ENCODE measurements at regions not wholly inside any gene's neighbourhood (a gene's known extent, or its start where the extent isn't known, plus 50 kb on each side); places are given as distances from the start of the nearest gene placed in this dataset.
"Not testable (repeated sequence)": the region's sequence is repeated elsewhere in the genome, so short reads cannot be mapped to it uniquely, and the experiment has no call there.

DNA sequence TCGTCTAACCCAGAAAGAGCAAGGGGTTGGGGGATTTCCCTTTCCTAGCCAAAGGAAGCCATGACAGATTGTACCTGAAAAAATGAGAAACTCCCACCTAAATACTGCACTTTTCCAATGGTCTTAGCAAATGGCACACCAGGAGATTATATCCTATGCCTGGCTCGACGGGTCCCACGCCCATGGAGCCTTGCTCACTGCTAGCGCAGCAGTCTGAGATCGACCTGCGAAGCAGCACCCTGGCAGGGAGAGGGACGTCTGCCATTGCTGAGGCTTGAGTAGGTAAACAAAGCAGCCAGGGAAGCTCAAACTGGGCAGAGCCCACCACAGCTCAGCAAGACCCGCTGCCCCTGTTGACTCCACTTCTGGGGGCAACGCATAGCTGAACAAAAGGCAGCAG is 89.9 kb downstream of the MTERF1 start:
- DNase-seq: not testable (repeated sequence)

GRCh38 chr7:91796122-91796521 is 84.4 kb downstream of the MTERF1 start:
- no peak for DNase-seq

GRCh38 chr7:91798425-91798824 is 82.1 kb downstream of the MTERF1 start:
- no peak for DNase-seq

DNA sequence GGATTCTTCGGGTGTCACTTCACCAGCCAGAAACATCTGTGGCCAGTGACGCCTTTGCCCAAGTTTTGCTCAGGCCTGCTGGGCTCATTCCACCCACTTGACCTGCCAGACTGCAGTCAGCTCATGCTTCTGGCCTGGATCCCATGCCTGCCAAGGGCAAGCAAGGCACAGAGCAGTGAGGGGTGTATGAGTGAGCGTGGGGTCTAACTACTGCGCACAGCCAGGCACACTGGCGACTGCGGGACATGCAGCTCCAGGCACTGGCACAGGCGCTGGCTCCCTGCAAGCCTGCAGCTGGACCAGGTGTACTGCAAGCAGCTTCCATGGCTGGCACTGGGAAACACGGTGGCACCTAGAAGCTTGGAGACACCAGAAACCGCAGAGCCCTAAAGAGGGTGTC is 80.1 kb downstream of the MTERF1 start:
- no peak for DNase-seq

DNA sequence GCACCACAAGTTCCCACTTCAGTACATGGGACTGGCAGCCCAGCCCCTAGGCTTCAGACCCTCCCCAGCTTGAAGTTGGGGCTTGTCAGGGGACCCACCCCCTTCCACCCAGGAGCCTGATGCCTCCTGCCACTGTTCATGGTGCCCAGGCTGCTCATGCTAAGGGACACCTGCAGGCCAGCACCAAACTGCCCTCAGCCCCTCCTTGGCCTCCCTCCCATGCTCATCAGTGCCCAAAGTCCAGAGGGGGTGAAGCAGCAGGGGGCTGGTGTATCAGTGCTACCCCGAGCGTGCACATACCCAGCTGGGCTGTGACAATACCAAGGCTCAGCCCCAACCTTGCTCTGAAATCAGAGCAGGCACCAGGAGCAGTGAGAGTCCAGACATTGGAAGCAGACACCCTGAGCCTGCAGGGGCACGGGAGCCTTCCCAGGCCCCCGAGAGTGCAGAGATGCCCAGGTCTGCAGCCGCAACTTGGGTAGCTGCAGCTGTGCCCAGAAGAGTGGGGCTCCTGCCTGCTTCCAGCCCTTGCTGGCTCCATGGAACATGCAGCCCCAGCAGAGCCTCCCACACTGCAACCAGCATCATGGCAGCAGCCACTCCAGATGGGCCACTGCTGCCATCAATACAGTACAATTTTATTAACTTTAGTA is 79.0 kb downstream of the MTERF1 start:
- DNase-seq: no peak

DNA sequence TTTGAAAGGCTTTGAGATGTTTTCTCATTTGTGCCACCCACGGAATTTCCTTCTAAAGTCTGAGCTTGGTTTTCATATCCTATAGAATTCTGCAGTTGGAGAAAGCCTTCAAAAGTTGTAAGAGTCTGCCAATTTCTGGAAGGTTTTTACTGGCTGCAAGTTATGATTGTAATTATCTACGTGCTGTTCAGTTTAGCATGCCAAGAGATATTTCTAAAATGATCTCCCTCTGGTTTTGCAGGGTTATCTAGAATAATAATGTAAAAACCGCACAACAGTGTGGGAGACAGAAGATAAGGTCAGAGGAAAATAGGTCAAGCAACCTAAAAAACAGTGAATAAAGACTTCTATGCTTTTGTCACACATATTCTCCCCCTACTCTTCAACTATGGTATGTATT is 69.3 kb downstream of the MTERF1 start:
- DNase-seq: no peak

DNA sequence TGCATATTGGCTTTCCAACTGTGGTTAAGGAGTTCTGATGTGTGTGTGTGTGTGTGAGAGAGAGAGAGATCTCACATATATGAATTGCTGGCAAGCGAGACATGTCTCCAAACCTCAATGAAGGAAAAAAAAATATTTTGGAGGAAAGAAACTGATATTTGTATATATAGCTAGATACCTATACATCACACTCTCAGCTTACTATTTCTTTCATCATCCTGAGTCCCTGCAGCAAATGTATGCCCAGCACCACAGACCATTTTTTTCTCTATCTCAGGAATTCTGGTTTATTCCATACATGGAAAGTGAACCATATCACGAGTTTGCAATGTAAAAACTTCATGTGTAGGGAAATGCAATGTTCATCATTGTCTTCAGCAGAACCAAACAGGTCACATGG is 68.9 kb downstream of the MTERF1 start:
- DNase-seq: no peak

GRCh38 chr7:91812388-91812787 is 68.1 kb downstream of the MTERF1 start:
- no peak for DNase-seq

DNA sequence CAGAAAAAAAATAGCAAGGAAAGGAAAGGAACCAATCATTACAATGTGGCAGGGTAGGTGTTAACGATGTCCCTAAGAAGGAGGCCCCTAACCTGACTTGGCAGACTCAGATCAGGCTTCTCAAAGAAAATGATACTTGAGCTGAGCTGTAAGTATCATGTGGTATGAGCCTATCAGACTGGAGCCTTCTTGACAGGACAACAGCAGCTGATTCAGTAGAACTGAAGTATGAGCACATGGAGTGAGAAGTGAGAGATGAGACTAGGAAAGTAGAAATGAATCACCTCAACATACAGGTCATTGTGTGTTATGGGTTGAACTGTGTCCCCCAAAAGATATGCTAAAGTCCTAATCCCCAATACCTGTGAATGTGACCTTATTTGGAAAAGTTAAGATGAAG is 66.3 kb downstream of the MTERF1 start:
- no peak for DNase-seq
